Ramos (cell line): ENCODE measurements at regions not wholly inside any gene's neighbourhood (a gene's known extent, or its start where the extent isn't known, plus 50 kb on each side); places are given as distances from the start of the nearest gene placed in this dataset.
"Not testable (repeated sequence)": the region's sequence is repeated elsewhere in the genome, so short reads cannot be mapped to it uniquely, and the experiment has no call there.

ENCODE experiments used
- in situ Hi-C: fragments of 300-500 bp; cut with MboI; formaldehyde crosslinking; loops from one replicate; pipeline ENCODE4 v1.14.3; 2022; ENCODE audit warnings: low sequenced_read_pairs; ENCODE audit not compliant: unreplicated experiment

- in situ Hi-C loops: no loop called here
These were observed 159.2 kb upstream of the ALG10B start for GRCh38 chr12:38157274-38157932.

- in situ Hi-C loops: no loop called here
These were observed 158.6 kb upstream of the ALG10B start for GRCh38 chr12:38157933-38158401.

- in situ Hi-C loops: no loop called here
These were observed 158.0 kb upstream of the ALG10B start for GRCh38 chr12:38158428-38159091.

- in situ Hi-C loops: no loop called here
These were observed 157.5 kb upstream of the ALG10B start for GRCh38 chr12:38159092-38159551.

- in situ Hi-C loops: no loop called here
These were observed 156.8 kb upstream of the ALG10B start for GRCh38 chr12:38159591-38160317.

- in situ Hi-C loops: no loop called here
These were observed 156.1 kb upstream of the ALG10B start for GRCh38 chr12:38160318-38161122.

GRCh38 chr12:38161123-38162000 is 155.2 kb upstream of the ALG10B start:
- in situ Hi-C loops: no loop called here

GRCh38 chr12:38162013-38162412 is 154.6 kb upstream of the ALG10B start:
- in situ Hi-C loops: no loop called here

GRCh38 chr12:38162708-38163441 is 153.7 kb upstream of the ALG10B start:
- in situ Hi-C loops: no loop called here

GRCh38 chr12:38163442-38163801 is 153.2 kb upstream of the ALG10B start:
- in situ Hi-C loops: no loop called here

GRCh38 chr12:38166225-38166624 is 150.3 kb upstream of the ALG10B start:
- in situ Hi-C loops: no loop called here

- in situ Hi-C loops: no loop called here
These were observed 141.0 kb upstream of the ALG10B start for GRCh38 chr12:38175538-38175937.

GRCh38 chr12:38183617-38184016 is 133.0 kb upstream of the ALG10B start:
- in situ Hi-C loops: not testable (repeated sequence)

GRCh38 chr12:38197286-38197685 is 119.3 kb upstream of the ALG10B start:
- in situ Hi-C loops: not testable (repeated sequence)

GRCh38 chr12:38201461-38202276 is 114.9 kb upstream of the ALG10B start:
- in situ Hi-C loops: no loop called here

- in situ Hi-C loops: no loop called here
These were observed 111.7 kb upstream of the ALG10B start for GRCh38 chr12:38204831-38205230.

- in situ Hi-C loops: no loop called here
These were observed 94.6 kb upstream of the ALG10B start for GRCh38 chr12:38222011-38222410.

- in situ Hi-C loops: not testable (repeated sequence)
These were observed 78.2 kb upstream of the ALG10B start for GRCh38 chr12:38238328-38238727.
